ENCODE measurements at regions not wholly inside any gene's neighbourhood (a gene's known extent, or its start where the extent isn't known, plus 50 kb on each side); places are given as distances from the start of the nearest gene placed in this dataset.

DNA sequence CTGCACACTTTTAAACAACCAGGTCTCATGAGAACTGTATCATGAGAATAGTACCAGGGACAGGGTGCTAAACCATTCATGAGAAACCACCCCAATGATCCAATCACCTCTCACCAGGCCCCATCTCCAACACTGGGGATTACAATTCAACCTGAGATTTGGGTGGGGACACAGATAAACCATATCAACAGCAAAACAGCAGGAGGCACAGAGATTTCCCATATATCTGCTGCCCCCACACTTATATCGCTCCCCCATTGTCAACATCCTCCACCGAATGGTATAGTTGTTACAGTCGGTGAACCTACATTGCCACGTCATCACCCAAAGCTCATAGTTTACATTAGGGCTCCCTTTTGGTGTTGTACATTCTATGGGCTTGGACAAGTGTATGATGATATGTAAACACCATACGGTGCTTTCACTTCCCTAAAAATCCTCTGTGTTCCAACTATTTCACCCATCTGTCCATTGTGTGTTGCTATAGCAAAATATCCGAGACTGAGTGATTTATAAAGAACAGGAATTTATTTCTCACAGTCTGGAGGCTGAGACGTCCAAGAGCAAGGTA is 224.8 kb downstream of the FAM43A start:
- H3F3A ChIP-seq (replicated peaks; ENCODE audit: low read depth) = no peaks in the 10 kb centered on the region
- Mint-ChIP-seq H3K4me1 (no peaks in the 10 kb centered on the region), H3K9me3 (peaks cover 3% of the 10 kb centered on the region; the same call in 1 of the 3 replicates), H3K27me3 (ENCODE audit: insufficient read depth, low read depth, poor library complexity) (peaks cover 2% of the 10 kb centered on the region), H3K27ac (no peak overlapping the region), H3K36me3 (ENCODE audit: low read depth) (no peaks in the 10 kb centered on the region), H3K4me3 (no peak overlapping the region)
- H3K27ac ChIP-seq (ENCODE audit: low read depth) = no peak overlapping the region
- DNase-seq (ENCODE audit: low spot score) = no peak
- TF ChIP-seq EZH2 (IDR thresholded peaks at IDR 0.05; ENCODE audit: low read depth, unreplicated experiment) (no peak), ZNF462 (CRISPR knock-in tag; IDR thresholded peaks at IDR 0.05) (no peak), CREB1 (CRISPR knock-in tag; IDR thresholded peaks at IDR 0.05; ENCODE audit: low read depth) (no peak), JUNB (IDR thresholded peaks at IDR 0.05; ENCODE audit: unreplicated experiment) (no peak)
- H4K20me1 ChIP-seq (replicated peaks; ENCODE audit: insufficient read depth) = no peaks in the 10 kb centered on the region; the same call in 1 of the 2 replicates
- H3K4me3 ChIP-seq = no peak overlapping the region
- no peaks in the 10 kb centered on the region for H3K79me2 ChIP-seq (replicated peaks; ENCODE audit: insufficient read depth)
- no peak overlapping the region for H3K4me2 ChIP-seq
- H3K27me3 ChIP-seq (ENCODE audit: insufficient read depth) = no peaks in the 10 kb centered on the region
- no peaks in the 10 kb centered on the region for H3K9me2 ChIP-seq (ENCODE audit: insufficient read depth)
- no peaks in the 10 kb centered on the region for H3K4me1 ChIP-seq (ENCODE audit: insufficient read depth)
- ATAC-seq = no peak
- no peak overlapping the region for H2AFZ ChIP-seq
- no peaks in the 10 kb centered on the region for H3K36me3 ChIP-seq (ENCODE audit: insufficient read depth)

- Mint-ChIP-seq H3K9me3 (no peaks in the 10 kb centered on the region), H3K36me3 (ENCODE audit: low read depth) (no peaks in the 10 kb centered on the region), H3K4me3 (no peak overlapping the region), H3K27ac (no peak overlapping the region), H3K4me1 (no peaks in the 10 kb centered on the region), H3K27me3 (ENCODE audit: insufficient read depth, low read depth, poor library complexity) (peaks cover 2% of the 10 kb centered on the region)
- Histone ChIP-seq H3K79me2 (replicated peaks; ENCODE audit: insufficient read depth) (no peaks in the 10 kb centered on the region), H3K4me3 (no peak overlapping the region), H3K4me1 (ENCODE audit: insufficient read depth) (no peaks in the 10 kb centered on the region), H3K27ac (ENCODE audit: low read depth) (no peak overlapping the region), H3K4me2 (no peak overlapping the region), H3K27me3 (ENCODE audit: insufficient read depth) (no peaks in the 10 kb centered on the region), H3K36me3 (ENCODE audit: insufficient read depth) (no peaks in the 10 kb centered on the region), H4K20me1 (replicated peaks; ENCODE audit: insufficient read depth) (no peaks in the 10 kb centered on the region; the same call in 1 of the 2 replicates), H3F3A (replicated peaks; ENCODE audit: low read depth) (no peaks in the 10 kb centered on the region), H3K9me2 (ENCODE audit: insufficient read depth) (no peaks in the 10 kb centered on the region), H2AFZ (no peak overlapping the region)
- ATAC-seq = no peak
- DNase-seq (ENCODE audit: low spot score) = no peak
- TF ChIP-seq JUNB (IDR thresholded peaks at IDR 0.05; ENCODE audit: unreplicated experiment) (no peak), CTCF (conservative IDR thresholded peaks at IDR 0.05; ENCODE audit: low read depth in 2 of 2) (no peak)
These were observed 227.6 kb downstream of the FAM43A start for GRCh38 chr3:194913316-194913715.

Data from GM23338 (cell line).